B cell (primary cell): ENCODE measurements at regions not wholly inside any gene's neighbourhood (a gene's known extent, or its start where the extent isn't known, plus 50 kb on each side); places are given as distances from the start of the nearest gene placed in this dataset.
A peak's percentile ranks its signal among the peaks of the same experiment; 100 is the strongest.

Source experiments
- ATAC-seq: fragments of 200-7000 bp; cut with Tn5 transposase; one replicate; pipeline ENCODE4 v1.10.0; 2021; ENCODE audit warnings: low read depth, mild to moderate bottlenecking, moderate number of reproducible peaks, moderate library complexity
- CTCF ChIA-PET: fragments of 350-600 bp; sonication (Branson Sonifier 250); formaldehyde crosslinking; loops from one replicate; lab custom pipeline; 2021; ENCODE audit warnings: antibody characterized with exemption, inconsistent platforms; lab: Charles Lee
- POLR2A ChIA-PET: fragments of 350-600 bp; sonication (Branson Sonifier 250); formaldehyde crosslinking; loops from one replicate; lab custom pipeline; 2021; ENCODE audit warnings: antibody characterized with exemption; lab: Charles Lee
- DNase-seq: peaks from one replicate; pipeline ENCODE4 v3.0.0; 2013
- H2AFZ ChIP-seq: 2 replicates; pipeline ENCODE4 v1.6.1; 2012; ENCODE audit warnings: mild to moderate bottlenecking, low read depth, low read length; ENCODE audit not compliant: insufficient read depth, poor library complexity, severe bottlenecking
- H3K27ac ChIP-seq, 2 donors: 1 replicate in 1 of 2; 2 replicates in 1 of 2; pipeline ENCODE4 v1.5.1; 2012 to 2013; ENCODE audit warnings: low read length in 2 of 2, mild to moderate bottlenecking in 2 of 2, moderate library complexity in 1 of 2
- H3K27me3 ChIP-seq, 4 experiments: fragments of 200-600 bp in 1 of 4; sonication (generic) in 1 of 4; replicated peaks in 1 of 4; 1 replicate in 2 of 4; 2 replicates in 2 of 4; pipeline versions ENCODE4 v1.6.1 to v1.7.0; 2013 to 2016; ENCODE audit warnings: low read length in 3 of 4, mild to moderate bottlenecking in 2 of 4, mixed read lengths in 1 of 4, moderate library complexity in 1 of 4; ENCODE audit not compliant: insufficient read depth in 4 of 4, control insufficient read depth in 3 of 4; ENCODE audit errors: control extremely low read depth in 1 of 4
- H3K36me3 ChIP-seq, 2 experiments: replicated peaks in 1 of 2; 1 replicate in 1 of 2; 2 replicates in 1 of 2; pipeline versions ENCODE4 v1.6.1 to v1.7.1; 2013; ENCODE audit warnings: low read length in 1 of 2; ENCODE audit not compliant: insufficient read depth in 2 of 2, control insufficient read depth in 1 of 2; ENCODE audit errors: control extremely low read depth in 1 of 2, extremely low read depth in 1 of 2
- H3K4me1 ChIP-seq, 2 donors: fragments of 200-600 bp in 1 of 2; sonication (generic) in 1 of 2; 1 replicate in 1 of 2; 2 replicates in 1 of 2; pipeline versions ENCODE4 v1.5.1 to v1.6.1; 2013 to 2017; ENCODE audit warnings: low read length in 2 of 2; ENCODE audit not compliant: control insufficient read depth in 2 of 2, insufficient read depth in 2 of 2
- H3K4me2 ChIP-seq: replicated peaks from 2 replicates; pipeline ENCODE3; 2012; ENCODE audit warnings: mild to moderate bottlenecking, low read depth, low read length; ENCODE audit not compliant: poor library complexity, severe bottlenecking
- H3K4me3 ChIP-seq, 5 experiments: fragments of 200-600 bp in 1 of 5; sonication (generic) in 1 of 5; 1 replicate in 3 of 5; 2 replicates in 2 of 5; pipeline versions ENCODE4 v1.5.1 to v1.7.0; 2011 to 2016; ENCODE audit warnings: low read length in 4 of 5, mild to moderate bottlenecking in 4 of 5, low read depth in 2 of 5, control low read depth in 1 of 5, moderate library complexity in 1 of 5; ENCODE audit not compliant: insufficient read depth in 1 of 5; ENCODE audit errors: control extremely low read depth in 1 of 5, extremely low read depth in 1 of 5
- H3K79me2 ChIP-seq: fragments of 200-600 bp; sonication (generic); one replicate; pipeline ENCODE4 v1.6.0; 2016; ENCODE audit warnings: low read length; ENCODE audit not compliant: control insufficient read depth, insufficient read depth
- H3K9ac ChIP-seq: fragments of 200-600 bp; sonication (generic); 2 replicates; pipeline ENCODE4 v1.6.1; 2017; ENCODE audit warnings: mild to moderate bottlenecking, low read length, moderate library complexity
- H3K9me3 ChIP-seq, 3 donors: one replicate each; pipeline versions ENCODE4 v1.6.1 to v1.7.1; 2013; ENCODE audit warnings: low read length in 2 of 3; ENCODE audit not compliant: control insufficient read depth in 2 of 3, insufficient read depth in 1 of 3; ENCODE audit errors: control extremely low read depth in 1 of 3
- H4K20me1 ChIP-seq: 2 replicates; pipeline ENCODE4 v1.6.0; 2012; ENCODE audit warnings: mild to moderate bottlenecking, low read length; ENCODE audit not compliant: insufficient read depth, control insufficient read depth, poor library complexity, severe bottlenecking
- H3K27ac Mint-ChIP-seq: one replicate; pipeline ENCODE4 v1.8.0; 2021; ENCODE audit warnings: mixed read lengths
- H3K27me3 Mint-ChIP-seq: one replicate; pipeline ENCODE4 v1.8.0; 2021; ENCODE audit warnings: mixed read lengths
- H3K4me1 Mint-ChIP-seq: one replicate; pipeline ENCODE4 v1.8.0; 2021; ENCODE audit warnings: mixed read lengths
- H3K4me3 Mint-ChIP-seq: one replicate; pipeline ENCODE4 v1.8.0; 2021; ENCODE audit warnings: mixed read lengths
- H3K9me3 Mint-ChIP-seq: one replicate; pipeline ENCODE4 v1.8.0; 2022; ENCODE audit warnings: mixed read lengths; ENCODE audit not compliant: insufficient read depth
- EZH2 ChIP-seq: IDR thresholded peaks from 2 replicates; pipeline ENCODE4 v1.6.1; 2012; ENCODE audit warnings: borderline replicate concordance, low read depth, mild to moderate bottlenecking, moderate library complexity, low read length; ENCODE audit not compliant: insufficient read depth, poor library complexity, severe bottlenecking
- WGBS: methylation state at CpG from one replicate; pipeline ENCODE4 v1.1.5; 2013; ENCODE audit warnings: missing lambda C conversion rate; ENCODE audit not compliant: insufficient coverage; 5-methylcytosine and 5-hydroxymethylcytosine counted together
- intact Hi-C: fragments of 100-400 bp; cut with micrococcal nuclease; formaldehyde crosslinking; loops from one replicate; pipeline ENCODE4 v1.10.0; 2022
- TF ChIP-seq, protein P1 (sequence below): fragments of 200-600 bp; IDR thresholded peaks from one replicate; pipeline ENCODE4 v1.8.0; 2022; ENCODE audit warnings: antibody characterized with exemption, mild to moderate bottlenecking

DNA sequence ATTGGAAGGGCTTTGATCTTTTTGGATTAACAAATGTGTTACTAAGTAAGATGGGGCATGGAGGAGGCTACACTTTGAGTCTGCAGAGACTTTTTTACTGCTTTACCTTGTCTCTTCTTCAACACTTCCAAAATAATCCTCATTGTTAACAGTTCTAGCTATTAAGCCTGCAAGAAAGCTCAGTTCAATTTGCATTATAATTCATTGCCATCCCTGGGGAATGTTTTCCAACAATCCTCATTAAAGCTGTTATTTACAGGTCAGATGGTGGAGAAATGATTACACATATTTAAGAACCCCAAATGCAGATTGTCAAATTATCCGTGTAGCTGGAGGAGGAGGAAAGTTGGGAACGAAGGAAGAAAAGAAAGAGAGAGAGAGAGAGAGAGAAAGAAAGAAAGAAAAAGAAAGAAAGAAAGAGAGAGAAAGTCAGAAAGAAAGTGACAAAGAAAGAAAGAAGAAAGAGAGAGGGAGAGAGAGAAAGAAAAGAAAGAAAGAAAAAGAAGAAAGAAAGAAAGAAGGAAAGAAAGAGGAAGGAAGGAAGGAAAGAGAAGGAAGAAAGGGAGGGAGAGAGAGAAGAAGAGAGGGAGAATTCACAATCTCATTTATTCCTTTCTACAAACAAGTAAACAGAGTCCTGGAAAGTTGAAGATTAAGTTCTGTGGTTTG is 443.9 kb downstream of the INSC start:
- no peaks in the 10 kb centered on the region for H3K27me3 Mint-ChIP-seq
- no peak overlapping the region for H3K4me3 ChIP-seq
- ATAC-seq (no peak), DNase-seq (no peak)
- no peaks in the 10 kb centered on the region for H3K9me3 Mint-ChIP-seq
- H3K27ac ChIP-seq, result no peak overlapping the region
- H3K4me1 ChIP-seq, result no peaks in the 10 kb centered on the region
- H3K27me3 ChIP-seq, result no peaks in the 10 kb centered on the region
- no peaks in the 10 kb centered on the region for H4K20me1 ChIP-seq
- H3K79me2 ChIP-seq, result no peaks in the 10 kb centered on the region
- no peak overlapping the region for H3K27ac Mint-ChIP-seq
- no peaks in the 10 kb centered on the region for H3K36me3 ChIP-seq
- no peak overlapping the region for H3K4me2 ChIP-seq
- no peaks in the 10 kb centered on the region for H3K4me1 Mint-ChIP-seq
- H3K9me3 ChIP-seq, result peaks cover 0 to 20% (median 1%) of the 10 kb centered on the region in 3 donors
- intact Hi-C loops, result no loop called here
- CTCF ChIA-PET, result no interaction called here
- no peak overlapping the region for H3K4me3 Mint-ChIP-seq
- POLR2A ChIA-PET, result no interaction called here
- H2AFZ ChIP-seq, result no peak overlapping the region
- no peak overlapping the region for H3K9ac ChIP-seq
- no peak for TF ChIP-seq EZH2
- TF ChIP-seq, protein P1, sequence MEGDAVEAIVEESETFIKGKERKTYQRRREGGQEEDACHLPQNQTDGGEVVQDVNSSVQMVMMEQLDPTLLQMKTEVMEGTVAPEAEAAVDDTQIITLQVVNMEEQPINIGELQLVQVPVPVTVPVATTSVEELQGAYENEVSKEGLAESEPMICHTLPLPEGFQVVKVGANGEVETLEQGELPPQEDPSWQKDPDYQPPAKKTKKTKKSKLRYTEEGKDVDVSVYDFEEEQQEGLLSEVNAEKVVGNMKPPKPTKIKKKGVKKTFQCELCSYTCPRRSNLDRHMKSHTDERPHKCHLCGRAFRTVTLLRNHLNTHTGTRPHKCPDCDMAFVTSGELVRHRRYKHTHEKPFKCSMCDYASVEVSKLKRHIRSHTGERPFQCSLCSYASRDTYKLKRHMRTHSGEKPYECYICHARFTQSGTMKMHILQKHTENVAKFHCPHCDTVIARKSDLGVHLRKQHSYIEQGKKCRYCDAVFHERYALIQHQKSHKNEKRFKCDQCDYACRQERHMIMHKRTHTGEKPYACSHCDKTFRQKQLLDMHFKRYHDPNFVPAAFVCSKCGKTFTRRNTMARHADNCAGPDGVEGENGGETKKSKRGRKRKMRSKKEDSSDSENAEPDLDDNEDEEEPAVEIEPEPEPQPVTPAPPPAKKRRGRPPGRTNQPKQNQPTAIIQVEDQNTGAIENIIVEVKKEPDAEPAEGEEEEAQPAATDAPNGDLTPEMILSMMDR, result peak; percentile 28
- 80% methylated on average over 1 of the region's 2 CpGs for WGBS

DNA sequence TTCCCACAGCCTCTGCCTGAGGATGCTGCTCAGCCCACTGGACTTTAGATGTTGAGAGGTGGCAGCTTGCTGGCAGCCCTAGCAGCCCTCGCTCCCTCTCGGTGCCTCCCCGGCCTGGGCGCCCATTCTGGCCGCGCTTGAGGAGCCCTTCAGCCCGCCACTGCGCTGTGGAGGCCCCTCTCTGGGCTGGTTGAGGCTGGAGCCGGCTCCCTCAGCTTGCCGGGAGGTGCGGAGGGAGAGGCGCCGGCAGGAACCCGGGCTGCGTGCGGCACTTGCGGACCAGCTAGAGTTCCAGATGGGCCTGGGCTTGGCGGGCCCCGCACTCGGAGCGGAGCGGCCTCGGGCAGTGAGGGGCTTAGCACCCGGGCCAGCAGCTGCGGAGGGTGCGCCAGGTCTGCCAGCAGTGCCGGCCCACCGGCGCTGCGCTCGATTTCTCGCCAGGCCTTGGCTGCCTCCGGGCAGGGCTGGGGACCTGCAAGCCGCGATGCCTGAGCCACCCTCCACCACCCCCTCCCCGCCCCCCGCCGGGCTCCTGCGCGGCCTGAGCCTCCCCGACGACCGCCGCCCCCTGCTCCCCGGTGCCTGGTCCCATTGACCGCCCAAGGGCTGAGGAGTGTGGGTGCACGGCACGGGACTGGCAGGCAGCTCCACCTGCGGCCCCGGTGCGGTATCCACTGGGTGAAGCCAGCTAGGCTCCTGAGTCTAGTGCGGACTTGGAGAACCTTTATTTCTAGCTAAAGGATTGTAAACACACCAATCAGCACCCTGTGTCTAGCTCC is 446.2 kb downstream of the INSC start:
- no peaks in the 10 kb centered on the region for H3K4me1 Mint-ChIP-seq
- ATAC-seq, result no peak
- intact Hi-C loops, result no loop called here

More for the DNA sequence above, 446.2 kb downstream of the INSC start:
- Mint-ChIP-seq H3K4me3 (no peak overlapping the region), H3K27ac (no peak overlapping the region), H3K27me3 (no peaks in the 10 kb centered on the region), H3K9me3 (peaks cover 4% of the 10 kb centered on the region)
- peaks cover 0 to 21% (median 1%) of the 10 kb centered on the region in 3 donors for H3K9me3 ChIP-seq
- ChIA-PET CTCF (no interaction called here), POLR2A (no interaction called here)
- no peak for DNase-seq
- no peak overlapping the region for H3K4me2 ChIP-seq
- no peak overlapping the region for H3K27ac ChIP-seq
- TF ChIP-seq EZH2, result no peak
- TF ChIP-seq, protein P1, result no peak
- 94% methylated on average over 32 of the region's 52 CpGs for WGBS
- H4K20me1 ChIP-seq, result no peaks in the 10 kb centered on the region
- no peaks in the 10 kb centered on the region for H3K36me3 ChIP-seq
- no peak overlapping the region for H3K9ac ChIP-seq
- no peaks in the 10 kb centered on the region for H3K27me3 ChIP-seq
- H2AFZ ChIP-seq, result no peak overlapping the region
- H3K4me1 ChIP-seq, result no peaks in the 10 kb centered on the region
- H3K79me2 ChIP-seq, result no peaks in the 10 kb centered on the region
- no peak overlapping the region for H3K4me3 ChIP-seq
